GM13976 (cell line): ENCODE measurements at regions not wholly inside any gene's neighbourhood (a gene's known extent, or its start where the extent isn't known, plus 50 kb on each side); places are given as distances from the start of the nearest gene placed in this dataset.

Experiments used
- DNase-seq: peaks from one replicate; pipeline ENCODE4 v3.0.0; 2012; ENCODE audit warnings: low spot score
- CTCF ChIP-seq: IDR thresholded peaks from 2 replicates; pipeline ENCODE4 v1.5.1; 2012; ENCODE audit warnings: borderline replicate concordance, mild to moderate bottlenecking; ENCODE audit not compliant: insufficient read depth; ENCODE audit errors: extremely low read depth, missing control alignments, control extremely low read depth
- in situ Hi-C: fragments of 300-500 bp; cut with MboI; formaldehyde crosslinking; loops from one replicate; pipeline ENCODE4 v1.12.0; 2022; ENCODE audit warnings: low sequenced_read_pairs, mixed read lengths, inconsistent platforms; ENCODE audit not compliant: unreplicated experiment

- in situ Hi-C loops: loop anchor here (25.0 kb wide), 1 partner anchor 539 kb away; no protein-coding TSS in a partner anchor
- DNase-seq: no peak
- TF ChIP-seq CTCF: no peak
Measured at GRCh38 chr11:128298271-128298670, 289.1 kb downstream of the ETS1 start.

- TF ChIP-seq CTCF: no peak
- no peak for DNase-seq
- in situ Hi-C loops: loop anchor here (25.0 kb wide), 1 partner anchor 539 kb away; no protein-coding TSS in a partner anchor
Measured at GRCh38 chr11:128297805-128298204, 289.6 kb downstream of the ETS1 start.

DNA sequence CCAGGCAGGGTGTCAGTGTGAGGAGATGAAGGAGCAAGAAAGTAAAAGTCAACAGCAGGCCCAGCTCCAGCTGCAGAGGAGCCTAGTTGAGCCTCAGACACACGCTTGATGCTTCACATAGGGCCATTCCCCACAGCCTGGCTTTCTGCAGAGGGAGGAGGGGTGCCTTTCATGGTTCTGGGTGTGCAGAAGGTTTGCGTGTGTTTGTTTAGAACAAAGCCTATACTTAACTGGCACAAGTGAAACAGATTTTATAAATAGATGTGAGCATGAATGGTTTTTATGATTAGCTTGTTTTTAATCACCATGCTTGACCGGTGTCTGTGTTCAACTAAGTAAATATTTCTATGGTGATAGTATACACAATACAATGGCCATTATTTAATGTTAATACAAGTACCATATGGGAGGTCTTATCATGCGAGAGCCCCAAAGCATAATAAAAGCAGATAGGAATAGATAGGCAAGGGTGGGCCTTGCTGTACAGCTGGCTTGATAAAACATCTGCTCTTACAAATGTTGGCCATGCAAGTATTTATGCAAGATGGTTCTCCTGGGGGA lies 290.2 kb downstream of the ETS1 start:
- DNase-seq: no peak
- no peak for TF ChIP-seq CTCF
- in situ Hi-C loops: loop anchor here (25.0 kb wide), 1 partner anchor 540 kb away; no protein-coding TSS in a partner anchor

GRCh38 chr11:128294671-128295050 lies 292.7 kb downstream of the ETS1 start:
- in situ Hi-C loops: loop anchor here (25.0 kb wide), 1 partner anchor 543 kb away; no protein-coding TSS in a partner anchor
- DNase-seq: no peak
- TF ChIP-seq CTCF: no peak

GRCh38 chr11:128294001-128294670 lies 293.2 kb downstream of the ETS1 start:
- in situ Hi-C loops: loop anchor here (25.0 kb wide), 1 partner anchor 543 kb away; no protein-coding TSS in a partner anchor
- no peak for TF ChIP-seq CTCF
- DNase-seq: no peak

GRCh38 chr11:128291835-128292234 lies 295.5 kb downstream of the ETS1 start:
- in situ Hi-C loops: loop anchor here (25.0 kb wide), 1 partner anchor 545 kb away; no protein-coding TSS in a partner anchor
- DNase-seq: no peak
- no peak for TF ChIP-seq CTCF
